ENCODE measurements at regions not wholly inside any gene's neighbourhood (a gene's known extent, or its start where the extent isn't known, plus 50 kb on each side); places are given as distances from the start of the nearest gene placed in this dataset.
A peak's percentile ranks its signal among the peaks of the same experiment; 100 is the strongest.
"Not testable (repeated sequence)": the region's sequence is repeated elsewhere in the genome, so short reads cannot be mapped to it uniquely, and the experiment has no call there.

- DNase-seq (ENCODE audit: low spot score): no peak
Measured at GRCh38 chr11:95650276-95650675, 139.3 kb downstream of the FAM76B start.

- no peak for DNase-seq (ENCODE audit: low spot score)
Measured at GRCh38 chr11:95647871-95648270, 141.7 kb downstream of the FAM76B start.

- DNase-seq (ENCODE audit: low spot score): no peak
Measured at GRCh38 chr11:95647355-95647754, 142.2 kb downstream of the FAM76B start.

- DNase-seq (ENCODE audit: low spot score): no peak
Measured at GRCh38 chr11:95641495-95641894, 148.1 kb downstream of the FAM76B start.

GRCh38 chr11:95638501-95638900 is 151.1 kb downstream of the FAM76B start:
- no peak for DNase-seq (ENCODE audit: low spot score)

GRCh38 chr11:95625164-95625900 is 164.2 kb downstream of the FAM76B start:
- no peak for DNase-seq (ENCODE audit: low spot score)

GRCh38 chr11:95616256-95616804 is 173.3 kb downstream of the FAM76B start:
- no peak for DNase-seq (ENCODE audit: low spot score)

GRCh38 chr11:95611827-95612226 is 177.8 kb downstream of the FAM76B start:
- DNase-seq (ENCODE audit: low spot score): no peak

- not testable (repeated sequence) for DNase-seq (ENCODE audit: low spot score)
Measured at GRCh38 chr11:95610185-95610584, 179.4 kb downstream of the FAM76B start.

GRCh38 chr11:95608093-95608492 is 181.5 kb downstream of the FAM76B start:
- DNase-seq (ENCODE audit: low spot score): no peak

GRCh38 chr11:95606824-95607223 is 182.8 kb downstream of the FAM76B start:
- no peak for DNase-seq (ENCODE audit: low spot score)

GRCh38 chr11:95605271-95605940 is 184.2 kb downstream of the FAM76B start:
- no peak for DNase-seq (ENCODE audit: low spot score)

- DNase-seq (ENCODE audit: low spot score): no peak
Measured at GRCh38 chr11:95599959-95600586, 189.5 kb downstream of the FAM76B start.

GRCh38 chr11:95595973-95596489 is 193.6 kb downstream of the FAM76B start:
- DNase-seq (ENCODE audit: low spot score): no peak

- no peak for DNase-seq (ENCODE audit: low spot score)
Measured at GRCh38 chr11:95595541-95595940, 194.0 kb downstream of the FAM76B start.

- peak; percentile 76 for DNase-seq (ENCODE audit: low spot score)
Measured at GRCh38 chr11:95593111-95593510, 196.5 kb downstream of the FAM76B start.

GRCh38 chr11:95592471-95592870 is 197.1 kb downstream of the FAM76B start:
- DNase-seq (ENCODE audit: low spot score): no peak

- DNase-seq (ENCODE audit: low spot score): no peak
Measured at GRCh38 chr11:95589893-95590612, 199.5 kb downstream of the FAM76B start.

GRCh38 chr11:95588821-95589220 is 200.8 kb downstream of the FAM76B start:
- DNase-seq (ENCODE audit: low spot score): no peak

GRCh38 chr11:95586661-95587060 is 202.9 kb downstream of the FAM76B start:
- DNase-seq (ENCODE audit: low spot score): no peak

- DNase-seq (ENCODE audit: low spot score): no peak
Measured at GRCh38 chr11:95586155-95586554, 203.4 kb downstream of the FAM76B start.

GRCh38 chr11:95585752-95586077 is 203.9 kb downstream of the FAM76B start:
- no peak for DNase-seq (ENCODE audit: low spot score)

Data from left forelimb (tissue), 1 donor.